ENCODE measurements at regions not wholly inside any gene's neighbourhood (a gene's known extent, or its start where the extent isn't known, plus 50 kb on each side); places are given as distances from the start of the nearest gene placed in this dataset.

DNA sequence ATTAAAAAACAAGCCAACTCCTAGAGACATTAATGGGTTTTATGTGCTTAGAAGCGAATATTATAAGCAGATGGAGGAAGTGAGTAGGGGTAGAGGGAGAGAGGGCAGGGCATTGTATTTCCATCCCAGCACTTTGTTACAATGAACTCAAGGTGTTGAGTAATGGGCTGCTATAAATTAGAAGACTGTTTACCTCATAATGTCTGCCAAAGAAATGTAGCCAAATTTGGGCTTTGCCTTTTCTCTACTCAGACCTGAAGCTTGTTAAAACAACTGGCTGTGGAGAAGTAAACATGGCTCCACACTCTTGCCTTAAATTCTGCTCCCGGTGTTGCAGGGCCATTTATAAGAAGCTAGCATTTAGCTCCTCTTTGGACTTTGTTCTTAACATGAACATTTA lies 134.7 kb downstream of the PMP22 start:
- H3K9me3 ChIP-seq (ENCODE audit: control insufficient read depth in 1 of 2, insufficient read depth in 1 of 2, low read depth in 1 of 2, low read length in 2 of 2), result no peaks in the 10 kb centered on the region
- H3K9ac ChIP-seq (ENCODE audit: low read length), result no peak overlapping the region
- RAD21 ChIA-PET (ENCODE audit: low non-redundant PET in 1 of 2, low total read pairs in 2 of 2, uncharacterized antibody in 2 of 2, unreplicated experiment in 2 of 2), result no interaction called here
- no peak overlapping the region for H2AFZ ChIP-seq (ENCODE audit: low read depth, low read length, poor library complexity, severe bottlenecking)
- H3K4me1 ChIP-seq (ENCODE audit: control insufficient read depth in 1 of 2, insufficient read depth in 2 of 2, low read length in 2 of 2), result no peaks in the 10 kb centered on the region
- no peaks in the 10 kb centered on the region for H3K27me3 ChIP-seq (ENCODE audit: insufficient read depth, low read length)
- no peaks in the 10 kb centered on the region for H3K9me2 ChIP-seq (ENCODE audit: insufficient read depth)
- TF ChIP-seq EZH2 (IDR thresholded peaks at IDR 0.05), result no peak
- no peak for TF ChIP-seq EZH2phosphoT487 (IDR thresholded peaks at IDR 0.05; ENCODE audit: borderline replicate concordance)
- no peak for TF ChIP-seq CEBPB (IDR thresholded peaks at IDR 0.05; ENCODE audit: low read depth)
- no peak for TF ChIP-seq JUND (IDR thresholded peaks at IDR 0.05)
- TF ChIP-seq, protein P1, sequence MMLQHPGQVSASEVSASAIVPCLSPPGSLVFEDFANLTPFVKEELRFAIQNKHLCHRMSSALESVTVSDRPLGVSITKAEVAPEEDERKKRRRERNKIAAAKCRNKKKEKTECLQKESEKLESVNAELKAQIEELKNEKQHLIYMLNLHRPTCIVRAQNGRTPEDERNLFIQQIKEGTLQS (IDR thresholded peaks at IDR 0.05), result no peak
- no peak for TF ChIP-seq RAD21 (IDR thresholded peaks at IDR 0.05; ENCODE audit: low read depth)
- TF ChIP-seq SRF (IDR thresholded peaks at IDR 0.05; ENCODE audit: low read depth), result no peak
- H4K20me1 ChIP-seq (ENCODE audit: insufficient read depth), result no peaks in the 10 kb centered on the region
- H3K4me2 ChIP-seq (ENCODE audit: low read length), result no peak overlapping the region
- no peak overlapping the region for H3K4me3 ChIP-seq (replicated peaks in 1 of 2; ENCODE audit: low read depth in 1 of 2, low read length in 2 of 2)
- no TSS peak for BruUV-seq (replicated peaks)
- ATAC-seq (no peak), DNase-seq (ENCODE audit: low read depth, low spot score) (no peak)
- POLR2A ChIA-PET, result no interaction called here
- no peak overlapping the region for H3K27ac ChIP-seq (ENCODE audit: low read depth, low read length)
- no peaks in the 10 kb centered on the region for H3K79me2 ChIP-seq (ENCODE audit: insufficient read depth, low read length)
- intact Hi-C loops (cut with micrococcal nuclease), result no loop called here
- no peaks in the 10 kb centered on the region for H3K36me3 ChIP-seq (ENCODE audit: control insufficient read depth in 1 of 2, insufficient read depth in 2 of 2, low read length in 2 of 2)
- CTCF ChIA-PET, result no interaction called here

GRCh38 chr17:15129986-15130385 lies 135.1 kb downstream of the PMP22 start:
- Histone ChIP-seq H3K36me3 (ENCODE audit: control insufficient read depth in 1 of 2, insufficient read depth in 2 of 2, low read length in 2 of 2) (no peaks in the 10 kb centered on the region), H3K9me2 (ENCODE audit: insufficient read depth) (no peaks in the 10 kb centered on the region), H3K9ac (ENCODE audit: low read length) (no peak overlapping the region), H3K4me2 (ENCODE audit: low read length) (no peak overlapping the region), H3K27ac (ENCODE audit: low read depth, low read length) (no peak overlapping the region), H2AFZ (ENCODE audit: low read depth, low read length, poor library complexity, severe bottlenecking) (no peak overlapping the region), H4K20me1 (ENCODE audit: insufficient read depth) (no peaks in the 10 kb centered on the region), H3K4me3 (replicated peaks in 1 of 2; ENCODE audit: low read depth in 1 of 2, low read length in 2 of 2) (no peak overlapping the region), H3K79me2 (ENCODE audit: insufficient read depth, low read length) (no peaks in the 10 kb centered on the region), H3K9me3 (ENCODE audit: control insufficient read depth in 1 of 2, insufficient read depth in 1 of 2, low read depth in 1 of 2, low read length in 2 of 2) (no peaks in the 10 kb centered on the region), H3K27me3 (ENCODE audit: insufficient read depth, low read length) (no peaks in the 10 kb centered on the region), H3K4me1 (ENCODE audit: control insufficient read depth in 1 of 2, insufficient read depth in 2 of 2, low read length in 2 of 2) (no peaks in the 10 kb centered on the region)
- CTCF ChIA-PET, result no interaction called here
- ATAC-seq (no peak), DNase-seq (ENCODE audit: low read depth, low spot score) (no peak)
- TF ChIP-seq TCF7L2 (IDR thresholded peaks at IDR 0.05; ENCODE audit: borderline replicate concordance, extremely low read depth, insufficient read depth, insufficient read length) (no peak), SP1 (IDR thresholded peaks at IDR 0.05; ENCODE audit: low read depth) (no peak), ZNF274 (IDR thresholded peaks at IDR 0.05; ENCODE audit: low read depth, low read length) (no peak), EZH2 (IDR thresholded peaks at IDR 0.05) (no peak), POLR2AphosphoS5 (IDR thresholded peaks at IDR 0.05; ENCODE audit: low read depth, low read length) (no peak)
- BruUV-seq (replicated peaks), result no TSS peak
- intact Hi-C loops (cut with micrococcal nuclease), result no loop called here
- RAD21 ChIA-PET (ENCODE audit: low non-redundant PET in 1 of 2, low total read pairs in 2 of 2, uncharacterized antibody in 2 of 2, unreplicated experiment in 2 of 2), result no interaction called here
- POLR2A ChIA-PET, result no interaction called here
